HG02840 (cell line): ENCODE measurements at regions not wholly inside any gene's neighbourhood (a gene's known extent, or its start where the extent isn't known, plus 50 kb on each side); places are given as distances from the start of the nearest gene placed in this dataset.
A peak's percentile ranks its signal among the peaks of the same experiment; 100 is the strongest.

Experiments used
- ATAC-seq: cut with Tn5 transposase; IDR thresholded peaks from one replicate; pipeline ENCODE4 v1.9.1; 2021; ENCODE audit warnings: mild to moderate bottlenecking, moderate library complexity, moderate number of reproducible peaks; ENCODE audit not compliant: unreplicated experiment, low FRiP score

DNA sequence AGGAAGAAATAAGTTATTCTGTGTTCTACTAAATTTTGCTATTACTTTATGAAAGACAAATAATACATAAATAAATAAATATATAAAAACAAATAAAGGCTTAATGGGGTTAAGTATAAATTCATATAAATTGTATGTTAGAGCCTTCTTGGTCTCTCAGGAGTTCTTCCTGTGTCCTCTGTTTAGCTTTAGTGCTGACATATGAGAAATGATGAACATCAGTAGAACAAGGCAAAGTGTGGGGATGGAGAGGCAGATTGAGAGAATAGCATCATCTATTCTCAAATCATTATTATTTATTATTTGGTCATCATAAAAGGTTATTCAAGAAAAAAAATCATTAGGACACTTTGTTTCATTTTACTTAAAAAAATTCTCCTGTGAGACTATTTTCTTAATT lies 468.1 kb upstream of the CHST9 start:
- ATAC-seq = no peak

DNA sequence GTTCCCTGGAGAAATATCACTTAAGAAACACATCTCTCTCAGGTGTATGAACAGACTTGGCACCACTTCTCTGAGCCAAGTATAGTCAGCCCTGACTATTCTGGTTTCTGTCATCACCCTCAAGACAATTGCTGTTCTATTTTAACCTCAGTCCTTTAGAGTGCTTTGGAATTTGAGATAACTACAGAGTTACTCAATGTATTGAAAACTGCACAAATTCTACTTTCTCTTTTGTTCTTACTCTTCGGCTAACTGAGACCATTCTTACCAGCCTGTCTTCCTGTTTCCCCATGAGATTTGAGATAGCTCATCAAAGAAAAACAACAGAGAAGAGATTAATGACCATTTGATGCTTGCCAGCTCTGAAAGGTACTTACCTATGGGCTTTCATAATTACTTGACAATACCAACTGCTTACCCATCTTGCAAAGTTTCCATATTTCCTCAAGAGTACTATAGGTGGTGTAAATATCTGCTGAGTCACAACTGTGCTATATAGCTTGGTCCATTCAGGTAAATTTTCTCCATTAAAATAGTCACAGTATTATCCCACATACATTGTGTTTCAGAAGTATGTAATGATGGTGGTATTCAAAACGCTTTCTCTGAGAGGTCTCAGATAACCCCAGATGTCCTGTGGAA lies 467.5 kb upstream of the CHST9 start:
- no peak for ATAC-seq

DNA sequence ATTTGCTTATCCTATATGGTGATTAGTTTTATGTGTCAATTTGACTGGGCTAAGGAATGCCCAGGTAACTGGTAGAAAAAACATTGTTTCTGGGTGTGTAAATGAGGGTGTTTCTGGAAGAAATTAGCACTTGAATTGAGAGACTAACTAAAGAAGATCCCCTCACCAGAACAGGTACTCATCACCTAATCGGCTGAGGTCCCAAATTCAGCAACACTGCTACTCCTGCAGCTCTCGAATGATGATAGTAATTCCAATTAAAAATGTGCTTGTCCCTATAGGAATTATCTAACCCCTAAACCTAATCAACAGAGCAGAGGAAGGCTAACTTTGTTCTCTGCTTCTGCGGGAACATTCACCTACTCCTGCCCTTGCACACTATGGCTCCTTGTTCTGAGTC lies 464.5 kb upstream of the CHST9 start:
- ATAC-seq = no peak

DNA sequence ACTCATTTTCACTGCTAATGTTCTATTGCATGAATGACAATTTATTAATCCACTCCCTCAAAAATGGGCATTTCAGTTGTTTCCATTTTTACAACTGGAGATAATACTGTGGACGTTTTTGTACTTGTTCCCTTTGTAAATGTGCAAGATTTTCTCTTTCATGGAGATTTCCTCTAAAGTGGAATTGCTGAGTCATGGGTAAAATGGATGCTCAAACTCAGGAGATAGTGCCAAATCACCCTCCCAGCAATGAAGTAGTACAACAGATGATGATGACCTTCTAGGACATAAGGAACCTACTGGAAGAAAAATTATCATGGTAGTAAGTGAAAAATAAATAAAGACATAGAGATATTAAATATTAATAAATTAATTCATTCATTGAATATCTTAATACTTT lies 460.8 kb upstream of the CHST9 start:
- no peak for ATAC-seq

DNA sequence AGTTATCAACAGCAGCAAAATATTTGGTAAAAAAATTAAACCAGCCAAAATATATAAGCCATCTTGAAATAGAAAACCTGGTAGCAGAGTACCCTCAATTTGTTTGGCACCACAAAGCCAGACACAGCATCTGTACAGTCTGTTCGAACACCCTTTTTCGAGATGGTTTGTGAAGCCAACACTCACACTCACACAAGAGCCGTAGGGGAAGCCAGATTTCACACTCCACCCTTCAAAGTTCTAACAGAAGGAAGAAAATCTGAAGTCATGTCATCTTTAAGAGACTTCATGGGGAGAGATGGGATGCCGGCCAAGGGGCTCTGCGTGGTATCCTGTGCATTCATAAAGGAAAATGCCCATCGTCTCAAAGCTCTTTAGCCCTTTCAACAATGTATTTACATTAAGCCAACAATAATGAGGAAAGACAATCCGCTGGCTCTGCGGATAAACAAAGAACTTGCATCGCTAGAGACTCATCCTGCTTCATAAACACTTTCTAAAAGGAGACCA lies 451.5 kb upstream of the CHST9 start:
- ATAC-seq = no peak

DNA sequence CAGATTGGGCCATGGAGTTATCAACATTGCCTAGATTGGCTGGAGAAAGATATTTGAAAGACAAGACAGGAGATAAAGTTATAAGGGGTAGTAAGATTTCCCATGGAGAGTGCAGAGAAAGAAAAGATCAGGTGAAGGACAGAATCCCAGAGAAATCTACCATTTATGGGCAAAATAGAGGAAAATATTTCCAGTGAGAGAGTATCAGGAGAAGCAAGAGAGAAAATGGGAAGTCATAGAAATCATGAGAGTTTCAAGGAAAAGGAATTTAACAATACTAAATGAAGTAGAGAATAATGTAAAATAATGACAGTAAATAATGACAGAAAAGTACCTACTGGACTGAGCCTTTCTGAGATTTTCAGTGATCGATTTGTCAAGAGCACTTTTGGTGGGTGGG lies 447.6 kb upstream of the CHST9 start:
- no peak for ATAC-seq

DNA sequence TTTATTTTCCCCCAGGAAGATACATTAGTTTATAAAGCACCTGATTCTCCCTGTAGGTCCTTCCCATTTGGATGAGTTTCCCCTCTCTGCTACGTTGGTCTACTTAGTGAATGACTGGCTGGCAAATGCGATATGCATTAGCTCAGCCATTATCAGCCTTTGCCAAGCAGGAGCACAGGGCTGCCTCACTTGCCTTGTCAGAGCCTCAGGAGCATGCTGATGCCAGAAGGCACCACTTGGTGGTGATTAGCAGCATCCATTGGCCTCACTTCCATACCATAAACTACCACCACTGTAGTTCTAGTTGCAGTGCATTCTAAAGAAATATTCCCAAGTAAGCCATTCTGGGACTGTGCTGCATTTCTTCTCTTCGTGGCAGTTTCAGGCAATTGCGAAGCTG lies 442.8 kb upstream of the CHST9 start:
- ATAC-seq = no peak

DNA sequence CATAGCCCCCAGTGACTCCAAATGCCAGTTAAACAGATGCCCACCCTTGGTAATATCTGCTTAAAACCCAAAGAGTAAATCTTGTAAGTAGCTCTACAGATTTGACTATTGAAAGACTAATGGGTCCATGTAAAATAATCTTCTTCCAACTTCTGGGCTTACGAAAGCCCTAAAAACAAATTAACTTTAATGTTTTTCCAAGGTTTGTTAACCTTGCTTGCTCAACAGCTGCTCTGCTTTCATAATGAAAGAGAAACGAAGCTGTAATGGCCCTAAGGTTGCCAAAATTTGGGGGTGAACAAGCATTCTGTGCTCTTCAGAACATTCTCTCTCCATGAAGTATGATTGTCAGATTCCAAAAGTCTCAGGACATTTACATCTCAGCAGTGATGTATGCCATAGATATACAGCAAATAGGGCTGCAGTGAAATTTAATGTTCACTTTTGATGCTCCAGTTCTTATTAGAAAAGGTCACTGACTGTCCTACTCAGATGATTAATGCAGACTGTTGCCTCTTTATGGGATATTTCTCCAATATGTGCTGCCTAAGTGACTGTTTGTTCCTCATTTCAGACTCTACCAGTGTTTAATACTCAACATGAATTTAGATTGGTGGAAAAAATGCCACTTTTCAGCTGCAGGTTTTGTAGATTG lies 436.3 kb upstream of the CHST9 start:
- ATAC-seq = no peak

DNA sequence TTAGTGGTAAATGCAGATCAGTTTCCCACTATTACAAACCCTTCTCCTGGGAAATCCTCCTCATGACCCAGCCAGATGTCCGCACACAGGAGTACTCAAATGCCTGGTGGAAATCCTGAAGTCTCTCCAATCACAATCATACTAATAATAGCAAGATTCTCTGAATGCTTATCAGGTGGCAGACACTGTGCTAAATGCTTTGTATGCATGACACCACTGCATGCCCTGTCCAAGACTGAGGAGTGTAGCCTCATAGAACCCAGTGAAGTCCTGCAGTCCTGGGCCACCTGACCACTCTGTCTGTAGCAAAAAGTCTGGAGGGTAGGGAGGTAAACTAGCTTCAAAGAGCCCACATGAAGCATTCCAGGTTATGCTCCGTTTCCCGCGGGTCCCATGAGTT lies 434.8 kb upstream of the CHST9 start:
- ATAC-seq = no peak

DNA sequence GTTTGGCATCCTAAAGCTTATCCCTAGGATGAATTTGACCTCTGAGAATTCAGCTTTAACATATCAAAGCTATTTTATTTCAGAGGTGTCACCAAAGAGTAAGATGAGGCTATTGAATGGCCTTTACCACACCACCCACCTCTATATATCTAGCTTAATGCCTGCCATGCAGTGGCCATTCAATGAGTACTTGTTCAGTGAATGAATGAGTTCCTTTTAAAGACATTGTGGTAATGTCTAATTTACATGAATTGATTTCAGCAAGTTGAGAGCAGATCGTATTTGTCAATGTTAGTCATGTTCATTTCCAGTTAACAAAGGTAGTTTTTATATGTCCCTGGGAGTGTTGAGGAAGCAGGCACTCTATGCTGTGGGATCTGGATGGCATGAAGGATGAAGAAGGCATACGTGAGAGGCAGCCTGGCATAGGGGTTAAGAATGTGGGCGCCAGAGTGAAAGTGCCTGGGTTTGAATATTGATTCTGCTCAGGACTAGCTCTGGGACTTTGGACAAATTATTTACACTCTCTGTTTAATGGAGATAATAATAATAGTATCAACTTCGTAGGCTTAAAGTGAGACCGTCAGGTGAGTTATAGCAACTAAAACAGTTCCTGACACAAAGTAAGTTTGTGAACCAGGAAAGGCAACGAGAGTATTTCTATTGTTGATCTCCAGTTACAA lies 434.1 kb upstream of the CHST9 start:
- no peak for ATAC-seq

DNA sequence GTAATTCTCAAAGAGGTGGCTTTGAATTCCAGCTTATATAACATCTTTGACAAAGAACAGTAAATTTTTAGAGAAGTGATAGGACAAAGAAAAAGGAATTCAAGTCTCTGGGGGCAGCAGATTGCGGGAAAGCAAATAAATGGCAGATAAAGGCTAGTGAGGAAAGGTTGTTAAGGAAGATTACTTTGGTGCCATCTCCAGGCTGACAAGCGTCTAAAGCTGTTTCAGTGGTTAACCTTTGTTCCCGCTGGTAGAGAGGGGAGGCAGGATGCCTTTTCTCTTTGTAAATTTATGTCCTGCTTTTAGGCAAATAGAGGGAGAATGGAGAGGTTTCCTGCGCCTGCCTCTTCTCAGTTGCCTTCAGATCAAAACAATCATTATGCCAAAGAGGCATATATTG lies 431.2 kb upstream of the CHST9 start:
- ATAC-seq = no peak

DNA sequence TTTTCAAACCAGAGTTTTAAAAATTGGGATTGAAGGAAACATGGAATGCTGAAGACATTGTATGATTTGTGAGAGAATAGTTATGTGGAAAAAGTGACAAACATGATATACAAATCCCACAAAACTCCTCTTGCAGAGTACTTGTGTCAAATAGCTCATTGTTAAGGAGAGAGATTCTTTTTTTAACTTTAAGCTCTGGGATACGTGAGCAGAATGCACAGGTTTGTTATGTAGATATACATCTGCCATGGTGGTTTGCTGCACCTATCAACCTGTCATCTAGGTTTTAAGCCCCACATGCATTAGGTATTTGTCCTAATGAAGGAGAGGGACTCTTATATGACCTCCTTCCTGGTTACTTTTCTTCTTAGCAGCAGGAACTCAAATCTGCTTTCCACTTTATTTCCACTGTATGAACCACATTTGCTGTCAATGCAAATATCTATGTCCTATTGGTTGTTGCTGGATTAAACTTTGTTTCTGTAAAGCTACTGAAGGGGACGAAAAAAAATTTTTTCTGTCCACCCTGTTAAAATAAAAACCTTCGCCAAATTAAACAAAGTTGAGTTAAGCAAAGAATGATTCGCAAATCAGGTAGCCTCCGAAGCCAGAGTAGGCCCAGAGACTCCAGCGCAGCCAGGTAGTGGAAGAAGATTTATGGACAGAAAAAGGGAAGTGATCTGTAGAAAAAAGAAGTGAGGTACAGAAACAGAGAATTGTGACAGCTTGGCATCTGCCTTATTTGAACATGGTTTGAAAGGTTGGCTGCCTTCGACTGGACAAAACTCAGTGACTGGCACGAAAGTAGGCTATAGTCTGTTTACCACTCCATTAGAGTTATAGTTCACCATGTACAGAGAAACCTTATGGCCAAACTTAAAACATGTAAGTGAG lies 430.1 kb upstream of the CHST9 start:
- ATAC-seq = no peak

DNA sequence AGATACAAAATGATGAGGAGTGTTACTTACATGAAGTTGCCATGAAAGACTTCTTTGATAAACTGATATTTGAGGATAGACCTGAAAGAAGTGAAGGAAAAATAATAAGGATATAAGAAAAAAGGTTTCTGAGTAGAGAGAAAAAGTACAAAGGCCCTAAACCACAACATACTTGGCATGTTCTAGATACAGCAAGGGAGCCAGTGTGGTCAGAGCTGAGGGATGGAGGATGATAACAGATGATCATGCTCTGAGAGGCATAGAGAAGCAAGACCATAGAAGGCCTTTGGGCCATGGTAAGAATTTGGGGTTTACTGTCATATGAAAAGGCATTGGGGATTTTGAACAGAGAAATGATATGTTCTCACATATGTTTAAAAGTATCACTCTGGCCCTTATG lies 424.1 kb upstream of the CHST9 start:
- ATAC-seq = no peak

DNA sequence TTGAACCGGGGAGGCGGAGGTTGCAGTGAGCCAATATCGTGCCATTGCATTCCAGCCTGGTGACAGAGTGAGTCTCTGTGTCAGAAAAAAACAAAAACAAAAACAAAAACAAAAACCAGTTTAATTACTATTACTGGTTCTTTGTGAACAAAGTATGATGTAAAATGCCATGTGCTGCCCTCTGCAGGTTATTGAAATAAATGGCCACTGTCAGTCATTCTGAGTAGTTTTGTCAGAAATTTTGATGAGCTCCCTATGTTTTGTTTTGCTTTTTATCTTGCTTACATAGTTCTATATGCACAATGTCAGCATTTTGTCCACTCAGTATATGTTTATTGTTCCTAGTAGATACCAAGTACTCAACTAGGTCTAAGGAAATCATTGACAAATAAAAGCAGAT lies 423.6 kb upstream of the CHST9 start:
- no peak for ATAC-seq

DNA sequence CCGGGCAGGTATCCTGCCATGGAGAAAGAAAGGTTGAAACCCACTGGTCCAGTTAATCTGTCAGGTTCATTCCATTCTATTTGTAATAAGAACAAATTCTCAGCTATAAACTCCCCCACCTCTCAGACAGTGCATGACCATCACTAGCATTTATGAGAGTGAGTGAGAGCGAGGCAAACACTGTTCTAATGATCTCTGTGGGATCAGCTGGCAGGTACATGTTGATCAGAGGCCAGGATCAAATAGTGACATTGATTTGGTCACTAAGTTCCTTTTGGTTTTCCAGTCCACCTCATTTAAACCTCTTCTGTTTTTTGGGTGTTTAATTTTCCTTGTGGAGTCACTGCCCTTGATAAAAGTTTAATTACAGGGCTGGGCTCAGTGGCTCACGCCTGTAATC lies 423.1 kb upstream of the CHST9 start:
- no peak for ATAC-seq

DNA sequence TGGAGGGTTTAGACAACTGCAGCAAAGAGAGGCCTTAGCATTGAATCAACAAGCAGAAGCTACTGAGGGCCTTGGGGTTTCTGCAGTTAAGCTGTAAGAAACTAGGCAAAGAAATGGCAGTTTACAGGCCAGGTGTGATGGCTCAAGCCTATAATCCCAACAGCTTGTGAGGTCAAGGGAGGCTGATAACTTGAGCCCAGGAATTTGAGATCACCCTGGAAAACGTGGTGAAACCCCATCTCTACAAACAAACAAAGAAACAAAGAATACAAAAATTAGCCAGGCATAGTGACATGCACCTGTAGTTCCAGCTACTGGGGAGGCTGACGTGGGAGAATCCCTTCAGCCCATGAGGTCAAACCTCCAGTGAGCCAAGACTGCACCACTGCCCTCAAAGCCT lies 421.6 kb upstream of the CHST9 start:
- no peak for ATAC-seq

DNA sequence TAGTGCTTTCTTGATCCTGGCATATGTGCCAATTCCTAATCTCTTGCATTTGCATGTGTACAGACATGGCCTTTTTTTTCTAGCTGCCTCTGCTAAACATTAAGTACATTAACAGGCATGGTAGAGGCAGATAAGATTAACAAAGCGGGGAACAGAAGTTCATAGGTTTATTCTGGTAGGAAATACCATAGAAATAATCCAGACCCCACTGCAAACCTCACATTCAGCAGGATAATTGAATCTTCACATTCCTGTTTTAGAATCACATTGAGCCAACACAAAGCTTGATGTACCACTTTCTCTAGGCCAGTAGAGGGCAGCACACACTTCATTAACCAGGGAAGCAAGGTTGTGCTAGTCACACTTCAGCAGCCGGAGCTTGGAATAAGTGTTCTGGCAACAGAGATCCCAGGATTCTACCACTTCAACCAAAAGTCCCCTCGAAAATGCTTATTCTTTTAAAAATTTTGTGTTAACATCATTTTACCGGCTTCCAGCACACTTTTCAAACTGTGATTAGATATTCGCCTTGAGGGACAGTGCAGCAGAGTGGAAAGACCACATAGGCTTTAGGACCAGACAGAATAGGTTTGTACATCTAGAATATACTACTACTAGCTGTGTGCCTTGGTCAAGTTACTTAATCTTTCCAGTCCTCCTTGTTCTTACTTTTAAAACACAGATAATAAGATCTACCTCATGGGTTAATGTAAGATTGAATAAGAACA lies 420.2 kb upstream of the CHST9 start:
- ATAC-seq = peak; percentile 77

DNA sequence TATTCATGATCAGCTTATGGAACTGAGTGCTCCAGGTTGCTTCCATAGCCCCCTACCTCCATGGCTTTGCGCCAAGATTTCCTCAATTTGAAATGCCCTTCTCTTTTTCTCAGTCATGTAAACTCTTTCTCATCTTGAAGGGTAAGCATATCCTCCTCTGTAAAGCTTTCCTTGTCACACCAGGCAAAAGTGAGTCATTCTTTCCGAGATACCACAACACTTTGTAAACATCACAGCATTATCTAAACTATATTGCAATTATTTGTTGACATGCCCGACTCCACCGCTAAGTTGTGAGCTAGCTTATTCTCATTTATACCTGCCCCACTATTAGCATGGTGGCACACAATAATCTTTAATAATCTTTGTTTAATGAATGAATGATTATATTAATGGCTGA lies 419.5 kb upstream of the CHST9 start:
- no peak for ATAC-seq

DNA sequence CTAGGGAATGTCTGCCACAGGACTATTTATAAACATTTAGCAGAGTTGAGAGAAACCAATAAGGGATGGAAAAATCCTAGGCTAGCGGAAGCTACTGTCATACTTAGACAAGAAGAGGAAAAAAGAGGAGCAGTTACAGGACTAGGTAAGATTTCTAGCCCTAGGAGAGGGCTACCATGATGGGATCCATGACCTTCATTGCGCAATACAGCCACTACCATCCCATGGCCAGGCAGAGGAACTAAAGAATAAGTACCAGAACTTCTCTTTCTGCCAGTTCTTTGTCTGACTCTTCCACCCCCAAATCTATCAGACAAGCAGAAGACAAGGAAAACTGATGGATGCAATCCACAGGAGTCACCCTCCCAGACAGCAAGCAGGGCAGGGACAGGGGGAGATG lies 417.0 kb upstream of the CHST9 start:
- no peak for ATAC-seq

DNA sequence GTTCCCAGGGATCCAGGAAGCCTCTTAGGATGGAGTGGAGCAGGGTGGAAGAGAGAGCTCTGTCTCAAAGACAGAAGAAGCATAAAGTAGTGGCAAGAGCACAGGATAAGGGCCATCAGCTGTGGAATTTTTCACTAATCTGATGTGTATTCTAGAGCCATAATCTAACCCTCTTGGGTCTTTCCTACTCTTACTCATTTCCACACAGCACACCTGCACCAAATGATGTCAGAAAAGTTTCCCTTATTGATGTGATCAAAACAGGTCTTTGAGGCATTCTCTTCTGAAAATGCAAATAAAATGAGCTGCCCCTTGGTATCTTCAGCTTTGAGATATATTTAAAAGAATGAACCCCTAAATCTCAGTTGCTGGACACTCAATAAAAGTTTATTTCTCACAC lies 415.1 kb upstream of the CHST9 start:
- ATAC-seq = no peak
